Left colon (tissue), 2 donors: ENCODE measurements at regions not wholly inside any gene's neighbourhood (a gene's known extent, or its start where the extent isn't known, plus 50 kb on each side); places are given as distances from the start of the nearest gene placed in this dataset.
"Not testable (repeated sequence)": the region's sequence is repeated elsewhere in the genome, so short reads cannot be mapped to it uniquely, and the experiment has no call there.

Source experiments
- ATAC-seq: fragments of 200-7000 bp; cut with Tn5 transposase; one replicate; pipeline ENCODE4 v1.9.1; 2020; ENCODE audit warnings: mild to moderate bottlenecking, moderate library complexity
- DNase-seq, 2 donors: peaks; one replicate each; pipeline ENCODE4 v3.0.0-alpha.2; 2020
- intact Hi-C, 2 donors: fragments of 100-400 bp; cut with DNase I in 1 of 2; cut with micrococcal nuclease in 1 of 2; formaldehyde crosslinking; loops; one replicate each; pipeline versions ENCODE4 v1.11.2 to v1.14.0; 2022; cut with DNase I, micrococcal nuclease
- donor health status: DM: no; HTN: no; CAD: no.
- donor health status: DM: yes; HTN: yes; CAD: no.

- ATAC-seq (no peak), DNase-seq (no peak)
- intact Hi-C loops: no loop called here
These were observed 259.7 kb upstream of the TUT7 start for GRCh38 chr9:86613943-86614342.

GRCh38 chr9:86611534-86611933 is 257.3 kb upstream of the TUT7 start:
- intact Hi-C loops, DNase-seq, ATAC-seq: not testable (repeated sequence)

GRCh38 chr9:86605303-86605702 is 251.1 kb upstream of the TUT7 start:
- ATAC-seq (no peak), DNase-seq (no peak)
- intact Hi-C loops: no loop called here

- intact Hi-C loops: no loop called here
- DNase-seq (no peak), ATAC-seq (no peak)
These were observed 250.5 kb upstream of the TUT7 start for GRCh38 chr9:86604741-86605140.

- intact Hi-C loops: no loop called here
- no peak for DNase-seq
- no peak for ATAC-seq
These were observed 248.5 kb upstream of the TUT7 start for GRCh38 chr9:86602715-86603114.

GRCh38 chr9:86601697-86602096 is 247.5 kb upstream of the TUT7 start:
- intact Hi-C loops: no loop called here
- DNase-seq (no peak), ATAC-seq (no peak)

- intact Hi-C loops: no loop called here
These were observed 246.8 kb upstream of the TUT7 start for GRCh38 chr9:86600977-86601376.

GRCh38 chr9:86600291-86600690 is 246.1 kb upstream of the TUT7 start:
- intact Hi-C loops: no loop called here
- ATAC-seq: no peak
- DNase-seq: no peak

More at GRCh38 chr9:86600977-86601376, 246.8 kb upstream of the TUT7 start:
- no peak for DNase-seq
- no peak for ATAC-seq

GRCh38 chr9:86599561-86599960 is 245.4 kb upstream of the TUT7 start:
- intact Hi-C loops: no loop called here
- no peak for DNase-seq
- no peak for ATAC-seq

GRCh38 chr9:86598411-86599239 is 244.4 kb upstream of the TUT7 start:
- DNase-seq (no peak), ATAC-seq (no peak)
- intact Hi-C loops: no loop called here

- DNase-seq: no peak
- ATAC-seq: no peak
- intact Hi-C loops: no loop called here
These were observed 240.5 kb upstream of the TUT7 start for GRCh38 chr9:86594724-86595123.

GRCh38 chr9:86591472-86591871 is 237.3 kb upstream of the TUT7 start:
- DNase-seq (no peak), ATAC-seq (no peak)
- intact Hi-C loops: no loop called here

GRCh38 chr9:86589730-86590129 is 235.5 kb upstream of the TUT7 start:
- ATAC-seq (no peak), DNase-seq (no peak)
- intact Hi-C loops: no loop called here

- ATAC-seq: no peak
- intact Hi-C loops: no loop called here
- DNase-seq: no peak
These were observed 235.1 kb upstream of the TUT7 start for GRCh38 chr9:86589273-86589672.

GRCh38 chr9:86586144-86586494 is 231.9 kb upstream of the TUT7 start:
- intact Hi-C loops: no loop called here
- DNase-seq (no peak), ATAC-seq (no peak)

GRCh38 chr9:86585422-86586143 is 231.4 kb upstream of the TUT7 start:
- ATAC-seq: no peak
- DNase-seq: no peak
- intact Hi-C loops: no loop called here

GRCh38 chr9:86580688-86581087 is 226.5 kb upstream of the TUT7 start:
- intact Hi-C loops: no loop called here
- ATAC-seq (no peak), DNase-seq (no peak)

- no peak for DNase-seq
- intact Hi-C loops: no loop called here
- no peak for ATAC-seq
These were observed 224.5 kb upstream of the TUT7 start for GRCh38 chr9:86578722-86579121.

- no peak for DNase-seq
- ATAC-seq: no peak
- intact Hi-C loops: no loop called here
These were observed 223.5 kb upstream of the TUT7 start for GRCh38 chr9:86577420-86578333.
